ENCODE measurements at regions not wholly inside any gene's neighbourhood (a gene's known extent, or its start where the extent isn't known, plus 50 kb on each side); places are given as distances from the start of the nearest gene placed in this dataset.

- Histone ChIP-seq H3K27me3 (ENCODE audit: control insufficient read depth, insufficient read depth, low read length) (no peaks in the 10 kb centered on the region), H3K4me1 (ENCODE audit: control insufficient read depth, insufficient read depth, low read length) (no peaks in the 10 kb centered on the region), H3K36me3 (ENCODE audit: control insufficient read depth, insufficient read depth, low read length) (no peaks in the 10 kb centered on the region), H3K9me3 (ENCODE audit: control insufficient read depth, insufficient read depth, low read length) (no peaks in the 10 kb centered on the region), H3K4me3 (ENCODE audit: low read length) (no peak overlapping the region), H3K27ac (ENCODE audit: low read length) (no peak overlapping the region)
- DNase-seq (ENCODE audit: low read depth, low spot score): no peak
- WGBS (ENCODE audit: insufficient coverage, insufficient read length): no CpG with 5 or more reads among the region's 3 CpGs
These were observed 346.6 kb upstream of the RBMS3 start for GRCh38 chr3:28934126-28934813.

GRCh38 chr3:28935146-28935545, 345.7 kb upstream of the RBMS3 start:
- Histone ChIP-seq H3K4me1 (ENCODE audit: control insufficient read depth, insufficient read depth, low read length) (no peaks in the 10 kb centered on the region), H3K9me3 (ENCODE audit: control insufficient read depth, insufficient read depth, low read length) (no peaks in the 10 kb centered on the region), H3K27ac (ENCODE audit: low read length) (no peak overlapping the region), H3K27me3 (ENCODE audit: control insufficient read depth, insufficient read depth, low read length) (no peaks in the 10 kb centered on the region), H3K36me3 (ENCODE audit: control insufficient read depth, insufficient read depth, low read length) (no peaks in the 10 kb centered on the region), H3K4me3 (ENCODE audit: low read length) (no peak overlapping the region)
- WGBS (ENCODE audit: insufficient coverage, insufficient read length): no CpG with 5 or more reads among the region's 2 CpGs
- no peak for DNase-seq (ENCODE audit: low read depth, low spot score)

GRCh38 chr3:28936154-28936553, 344.7 kb upstream of the RBMS3 start:
- no peak for DNase-seq (ENCODE audit: low read depth, low spot score)
- Histone ChIP-seq H3K9me3 (ENCODE audit: control insufficient read depth, insufficient read depth, low read length) (no peaks in the 10 kb centered on the region), H3K27ac (ENCODE audit: low read length) (no peak overlapping the region), H3K36me3 (ENCODE audit: control insufficient read depth, insufficient read depth, low read length) (no peaks in the 10 kb centered on the region), H3K4me1 (ENCODE audit: control insufficient read depth, insufficient read depth, low read length) (no peaks in the 10 kb centered on the region), H3K27me3 (ENCODE audit: control insufficient read depth, insufficient read depth, low read length) (no peaks in the 10 kb centered on the region), H3K4me3 (ENCODE audit: low read length) (no peak overlapping the region)
- 100% methylated on average over 1 of the region's 2 CpGs for WGBS (ENCODE audit: insufficient coverage, insufficient read length)

- no peak for DNase-seq (ENCODE audit: low read depth, low spot score)
- H3K36me3 ChIP-seq (ENCODE audit: control insufficient read depth, insufficient read depth, low read length): no peaks in the 10 kb centered on the region
- H3K27ac ChIP-seq (ENCODE audit: low read length): no peak overlapping the region
- H3K27me3 ChIP-seq (ENCODE audit: control insufficient read depth, insufficient read depth, low read length): no peaks in the 10 kb centered on the region
- H3K4me1 ChIP-seq (ENCODE audit: control insufficient read depth, insufficient read depth, low read length): no peaks in the 10 kb centered on the region
- no peak overlapping the region for H3K4me3 ChIP-seq (ENCODE audit: low read length)
- no peaks in the 10 kb centered on the region for H3K9me3 ChIP-seq (ENCODE audit: control insufficient read depth, insufficient read depth, low read length)
These were observed 340.3 kb upstream of the RBMS3 start for GRCh38 chr3:28940530-28940929.

GRCh38 chr3:28940994-28941393, 339.9 kb upstream of the RBMS3 start:
- no CpG with 5 or more reads among the region's 1 CpG for WGBS (ENCODE audit: insufficient coverage, insufficient read length)
- H3K27ac ChIP-seq (ENCODE audit: low read length): no peak overlapping the region

GRCh38 chr3:28947061-28947460, 333.8 kb upstream of the RBMS3 start:
- Histone ChIP-seq H3K9me3 (ENCODE audit: control insufficient read depth, insufficient read depth, low read length) (no peaks in the 10 kb centered on the region), H3K36me3 (ENCODE audit: control insufficient read depth, insufficient read depth, low read length) (no peaks in the 10 kb centered on the region), H3K27me3 (ENCODE audit: control insufficient read depth, insufficient read depth, low read length) (no peaks in the 10 kb centered on the region), H3K4me1 (ENCODE audit: control insufficient read depth, insufficient read depth, low read length) (no peaks in the 10 kb centered on the region), H3K4me3 (ENCODE audit: low read length) (no peak overlapping the region), H3K27ac (ENCODE audit: low read length) (no peak overlapping the region)
- DNase-seq (ENCODE audit: low read depth, low spot score): no peak
- WGBS (ENCODE audit: insufficient coverage, insufficient read length): no CpG with 5 or more reads among the region's 2 CpGs

More at GRCh38 chr3:28940994-28941393, 339.9 kb upstream of the RBMS3 start:
- DNase-seq (ENCODE audit: low read depth, low spot score): no peak
- no peaks in the 10 kb centered on the region for H3K9me3 ChIP-seq (ENCODE audit: control insufficient read depth, insufficient read depth, low read length)
- no peaks in the 10 kb centered on the region for H3K27me3 ChIP-seq (ENCODE audit: control insufficient read depth, insufficient read depth, low read length)
- H3K4me1 ChIP-seq (ENCODE audit: control insufficient read depth, insufficient read depth, low read length): no peaks in the 10 kb centered on the region
- no peak overlapping the region for H3K4me3 ChIP-seq (ENCODE audit: low read length)
- H3K36me3 ChIP-seq (ENCODE audit: control insufficient read depth, insufficient read depth, low read length): no peaks in the 10 kb centered on the region

GRCh38 chr3:28947751-28948150, 333.1 kb upstream of the RBMS3 start:
- H3K27ac ChIP-seq (ENCODE audit: low read length): no peak overlapping the region
- no peaks in the 10 kb centered on the region for H3K4me1 ChIP-seq (ENCODE audit: control insufficient read depth, insufficient read depth, low read length)
- H3K9me3 ChIP-seq (ENCODE audit: control insufficient read depth, insufficient read depth, low read length): no peaks in the 10 kb centered on the region
- WGBS (ENCODE audit: insufficient coverage, insufficient read length): no CpG with 5 or more reads among the region's 2 CpGs
- DNase-seq (ENCODE audit: low read depth, low spot score): no peak
- no peaks in the 10 kb centered on the region for H3K36me3 ChIP-seq (ENCODE audit: control insufficient read depth, insufficient read depth, low read length)
- no peaks in the 10 kb centered on the region for H3K27me3 ChIP-seq (ENCODE audit: control insufficient read depth, insufficient read depth, low read length)
- no peak overlapping the region for H3K4me3 ChIP-seq (ENCODE audit: low read length)

GRCh38 chr3:28948685-28949084, 332.2 kb upstream of the RBMS3 start:
- Histone ChIP-seq H3K9me3 (ENCODE audit: control insufficient read depth, insufficient read depth, low read length) (no peaks in the 10 kb centered on the region), H3K27ac (ENCODE audit: low read length) (no peak overlapping the region), H3K27me3 (ENCODE audit: control insufficient read depth, insufficient read depth, low read length) (no peaks in the 10 kb centered on the region), H3K36me3 (ENCODE audit: control insufficient read depth, insufficient read depth, low read length) (no peaks in the 10 kb centered on the region), H3K4me1 (ENCODE audit: control insufficient read depth, insufficient read depth, low read length) (no peaks in the 10 kb centered on the region), H3K4me3 (ENCODE audit: low read length) (no peak overlapping the region)
- no peak for DNase-seq (ENCODE audit: low read depth, low spot score)

- no peaks in the 10 kb centered on the region for H3K4me1 ChIP-seq (ENCODE audit: control insufficient read depth, insufficient read depth, low read length)
- H3K27me3 ChIP-seq (ENCODE audit: control insufficient read depth, insufficient read depth, low read length): no peaks in the 10 kb centered on the region
- no peak for DNase-seq (ENCODE audit: low read depth, low spot score)
- H3K27ac ChIP-seq (ENCODE audit: low read length): no peak overlapping the region
- WGBS (ENCODE audit: insufficient coverage, insufficient read length): no CpG with 5 or more reads among the region's 1 CpG
- no peak overlapping the region for H3K4me3 ChIP-seq (ENCODE audit: low read length)
- no peaks in the 10 kb centered on the region for H3K36me3 ChIP-seq (ENCODE audit: control insufficient read depth, insufficient read depth, low read length)
- no peaks in the 10 kb centered on the region for H3K9me3 ChIP-seq (ENCODE audit: control insufficient read depth, insufficient read depth, low read length)
These were observed 331.3 kb upstream of the RBMS3 start for GRCh38 chr3:28949580-28949979.

- Histone ChIP-seq H3K4me1 (ENCODE audit: control insufficient read depth, insufficient read depth, low read length) (no peaks in the 10 kb centered on the region), H3K36me3 (ENCODE audit: control insufficient read depth, insufficient read depth, low read length) (no peaks in the 10 kb centered on the region), H3K9me3 (ENCODE audit: control insufficient read depth, insufficient read depth, low read length) (no peaks in the 10 kb centered on the region), H3K27me3 (ENCODE audit: control insufficient read depth, insufficient read depth, low read length) (no peaks in the 10 kb centered on the region), H3K4me3 (ENCODE audit: low read length) (no peak overlapping the region), H3K27ac (ENCODE audit: low read length) (no peak overlapping the region)
- no peak for DNase-seq (ENCODE audit: low read depth, low spot score)
These were observed 330.3 kb upstream of the RBMS3 start for GRCh38 chr3:28950614-28951013.

- H3K36me3 ChIP-seq (ENCODE audit: control insufficient read depth, insufficient read depth, low read length): no peaks in the 10 kb centered on the region
- H3K27me3 ChIP-seq (ENCODE audit: control insufficient read depth, insufficient read depth, low read length): no peaks in the 10 kb centered on the region
- H3K4me1 ChIP-seq (ENCODE audit: control insufficient read depth, insufficient read depth, low read length): no peaks in the 10 kb centered on the region
- no peaks in the 10 kb centered on the region for H3K9me3 ChIP-seq (ENCODE audit: control insufficient read depth, insufficient read depth, low read length)
- no CpG with 5 or more reads among the region's 4 CpGs for WGBS (ENCODE audit: insufficient coverage, insufficient read length)
- H3K4me3 ChIP-seq (ENCODE audit: low read length): no peak overlapping the region
- no peak for DNase-seq (ENCODE audit: low read depth, low spot score)
- H3K27ac ChIP-seq (ENCODE audit: low read length): no peak overlapping the region
These were observed 328.9 kb upstream of the RBMS3 start for GRCh38 chr3:28951772-28952556.

All from iPS DF 6.9 (cell line).